GM21619 (cell line): ENCODE measurements at regions not wholly inside any gene's neighbourhood (a gene's known extent, or its start where the extent isn't known, plus 50 kb on each side); places are given as distances from the start of the nearest gene placed in this dataset.
A peak's percentile ranks its signal among the peaks of the same experiment; 100 is the strongest.

Experiments used
- ATAC-seq: cut with Tn5 transposase; IDR thresholded peaks from one replicate; pipeline ENCODE4 v1.9.1; 2021; ENCODE audit not compliant: unreplicated experiment

DNA sequence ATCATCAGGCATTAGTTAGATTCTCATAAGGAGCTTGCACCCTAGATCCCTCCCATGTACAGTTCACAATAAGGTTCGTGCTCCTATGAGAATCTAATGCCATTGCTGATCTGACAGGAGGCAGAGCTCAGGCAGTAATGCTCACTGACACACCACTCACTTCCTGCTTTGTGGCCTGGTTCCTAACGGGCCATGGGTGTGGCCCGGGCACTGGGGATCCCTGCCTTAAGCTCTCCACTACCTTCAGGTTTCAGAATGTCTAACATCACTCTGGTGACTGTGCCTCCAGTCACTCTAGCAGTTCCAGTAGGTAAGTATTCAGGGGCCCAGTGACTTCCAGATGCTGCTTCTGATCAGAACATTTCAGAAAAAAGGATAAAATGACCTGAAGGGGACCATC, 152.4 kb downstream of the LRRC70 start:
- no peak for ATAC-seq

- no peak for ATAC-seq
These were observed 151.1 kb downstream of the LRRC70 start for GRCh38 chr5:62729675-62730074.

DNA sequence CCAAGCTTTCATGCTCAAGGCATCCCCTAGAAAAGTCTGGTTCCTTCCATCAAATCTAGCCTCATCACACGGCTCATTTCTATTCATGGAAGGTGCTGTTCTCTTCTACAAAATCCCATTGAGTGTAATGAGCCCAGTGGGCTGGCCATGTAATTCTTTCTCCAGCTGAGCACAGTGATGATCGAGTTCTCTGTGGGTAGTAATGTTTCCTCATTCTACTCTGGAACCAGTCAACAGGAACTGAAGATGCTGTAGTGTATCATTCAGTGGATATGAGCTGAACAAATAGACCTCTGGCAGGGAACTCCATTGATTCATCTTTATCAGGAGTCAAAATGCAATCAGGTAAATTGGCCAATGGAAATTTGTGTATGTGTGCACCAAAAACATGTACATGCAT, 149.2 kb downstream of the LRRC70 start:
- ATAC-seq = no peak

DNA sequence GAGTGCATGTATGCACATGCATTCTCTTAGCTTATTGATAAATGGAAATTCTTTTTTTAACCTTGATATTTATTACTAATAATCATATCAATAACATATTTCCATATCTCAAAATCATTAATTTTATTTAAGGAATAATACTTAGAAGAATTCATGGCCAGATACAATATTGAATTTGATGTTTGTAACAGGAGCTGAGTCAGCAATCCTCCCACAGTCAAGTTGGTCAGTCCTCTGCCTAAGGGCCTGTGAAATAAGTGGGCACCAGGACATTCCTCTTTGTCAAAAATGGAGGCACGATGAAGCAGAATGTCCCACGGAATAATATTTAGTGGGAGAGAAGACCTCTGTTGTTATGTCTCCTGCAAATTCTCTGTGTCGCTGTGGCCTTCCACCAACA, 148.6 kb downstream of the LRRC70 start:
- no peak for ATAC-seq

DNA sequence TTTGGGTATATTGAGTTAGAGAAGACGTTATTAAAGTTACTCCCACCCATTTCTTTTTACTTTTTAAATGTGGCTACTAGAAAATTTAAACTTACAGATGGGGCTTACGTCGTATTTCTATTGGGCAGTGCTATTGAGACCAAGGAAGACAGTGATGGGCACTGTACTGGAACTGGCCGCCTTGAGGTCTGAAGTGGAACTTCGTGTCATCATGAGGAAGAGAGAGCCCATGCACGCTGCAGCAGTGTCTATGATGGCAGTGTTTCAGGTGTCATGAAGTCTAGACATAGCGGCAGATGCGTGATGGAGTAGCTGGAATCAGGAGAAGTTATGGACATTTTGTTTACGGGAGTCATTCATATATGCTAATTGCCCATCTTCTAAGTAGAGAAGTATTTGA, 143.7 kb downstream of the LRRC70 start:
- no peak for ATAC-seq

GRCh38 chr5:62720031-62720441, 141.4 kb downstream of the LRRC70 start:
- peak; percentile 94 for ATAC-seq

DNA sequence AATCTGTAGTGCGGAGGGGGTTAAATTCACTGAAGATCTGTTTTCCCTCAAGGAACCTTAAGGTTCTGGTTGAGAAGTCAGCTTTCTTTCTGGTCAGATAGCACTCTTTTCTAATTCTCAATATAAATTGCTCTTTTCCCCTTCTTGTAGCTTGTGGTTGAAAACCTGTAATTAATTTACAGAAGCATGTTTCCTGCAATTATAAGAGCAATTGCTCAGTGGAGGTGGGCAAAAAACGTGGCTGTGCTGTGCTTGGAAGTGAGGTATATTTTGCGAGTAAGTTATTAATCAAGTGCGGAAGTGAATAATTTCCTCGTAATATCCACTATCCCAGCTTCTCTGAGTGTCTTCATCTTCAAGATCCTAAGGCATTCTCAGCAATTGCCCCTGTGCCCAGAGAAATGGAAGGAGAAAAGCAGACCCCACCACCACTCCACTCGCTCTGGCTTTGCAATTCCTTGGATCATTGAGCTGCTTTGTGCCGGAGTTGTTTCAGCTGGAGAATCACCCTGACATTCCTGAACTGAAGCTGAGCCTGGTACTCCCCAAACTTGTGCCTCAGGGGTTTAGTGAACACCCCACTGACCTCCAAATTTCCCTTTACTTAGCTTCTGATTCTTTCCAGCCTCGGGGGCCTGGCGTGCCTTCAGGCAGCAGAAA, 140.6 kb downstream of the LRRC70 start:
- ATAC-seq = no peak

- ATAC-seq = no peak
These were observed 139.7 kb downstream of the LRRC70 start for GRCh38 chr5:62718324-62718723.

GRCh38 chr5:62717301-62717933, 138.8 kb downstream of the LRRC70 start:
- ATAC-seq = no peak

DNA sequence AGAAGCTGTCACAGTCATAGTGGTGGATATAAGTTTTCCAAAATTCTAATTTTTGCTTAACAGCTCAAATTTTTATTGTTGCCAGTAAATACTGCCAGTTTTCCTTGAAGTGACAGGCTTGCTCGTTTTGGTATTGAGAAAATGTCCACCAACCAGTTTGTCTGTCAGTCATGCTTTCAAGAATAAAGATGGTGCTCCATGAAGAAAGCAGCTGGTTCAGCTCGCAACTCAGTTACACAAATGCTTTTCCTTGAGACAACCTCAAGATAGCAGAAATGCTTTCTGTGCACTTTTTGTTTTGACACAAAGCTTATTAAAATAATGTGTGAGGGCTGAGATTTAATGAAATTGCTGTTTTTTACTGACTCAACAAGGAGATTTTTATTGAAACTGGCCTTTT, 135.7 kb downstream of the LRRC70 start:
- no peak for ATAC-seq

GRCh38 chr5:62708481-62709325, 130.1 kb downstream of the LRRC70 start:
- ATAC-seq = no peak

DNA sequence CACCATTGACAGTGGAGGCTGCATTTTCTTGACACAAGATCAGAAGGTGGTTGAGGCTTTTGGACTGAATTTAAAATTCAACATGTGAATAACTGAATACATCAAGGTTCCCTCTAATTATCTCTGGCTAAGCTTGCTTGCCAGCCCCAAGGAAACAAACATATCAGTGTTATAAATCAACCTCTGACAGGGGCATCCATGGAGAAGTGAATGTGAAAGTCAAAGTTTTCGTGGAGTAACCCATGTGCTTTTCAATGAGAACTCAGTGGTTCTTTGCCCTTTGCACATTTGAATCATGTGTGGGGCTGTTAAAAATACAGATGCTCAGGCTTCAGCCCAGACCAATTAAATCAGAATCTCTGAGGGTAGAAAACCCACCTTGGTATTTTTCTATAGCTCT, 128.9 kb downstream of the LRRC70 start:
- ATAC-seq = no peak

DNA sequence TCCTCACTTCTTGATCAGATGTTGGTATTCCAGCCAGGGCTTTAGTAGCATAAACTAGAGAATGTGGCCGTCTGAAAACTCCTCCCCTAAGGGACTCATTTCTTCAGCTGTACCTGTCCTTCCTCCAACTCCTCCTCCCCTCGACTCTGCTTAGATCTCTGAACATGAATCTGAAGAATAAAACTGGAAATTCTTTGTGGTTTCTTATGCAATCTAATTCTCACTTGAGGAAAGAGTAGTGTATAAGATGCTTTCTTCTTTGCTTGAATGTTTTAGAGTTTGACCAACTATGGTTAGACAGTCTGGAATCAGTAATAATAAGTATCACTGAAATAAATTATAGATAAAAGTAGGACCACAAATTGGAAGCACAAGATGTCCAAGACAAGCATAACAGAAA, 128.5 kb downstream of the LRRC70 start:
- ATAC-seq = no peak

DNA sequence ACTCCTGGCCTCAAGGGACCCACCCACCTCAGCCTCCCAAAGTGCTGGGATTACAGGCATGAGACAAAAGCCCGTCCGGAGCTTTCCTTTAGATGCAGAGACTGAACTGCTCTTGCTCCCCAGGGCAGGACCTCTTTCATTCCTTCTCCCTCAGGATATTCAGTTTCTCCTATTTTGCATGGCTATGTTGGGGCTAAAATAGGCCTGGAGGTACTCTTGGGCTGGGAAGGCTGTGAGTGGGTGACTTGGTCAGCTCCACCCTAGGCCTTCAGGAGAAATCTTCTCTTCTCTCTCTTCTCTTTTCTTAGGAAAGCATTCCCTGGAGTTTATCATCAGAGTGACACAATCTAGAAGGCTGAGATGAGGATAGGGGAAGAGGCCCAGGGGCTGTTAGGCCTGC, 126.4 kb downstream of the LRRC70 start:
- no peak for ATAC-seq

- ATAC-seq = no peak
These were observed 123.5 kb downstream of the LRRC70 start for GRCh38 chr5:62702126-62702525.

DNA sequence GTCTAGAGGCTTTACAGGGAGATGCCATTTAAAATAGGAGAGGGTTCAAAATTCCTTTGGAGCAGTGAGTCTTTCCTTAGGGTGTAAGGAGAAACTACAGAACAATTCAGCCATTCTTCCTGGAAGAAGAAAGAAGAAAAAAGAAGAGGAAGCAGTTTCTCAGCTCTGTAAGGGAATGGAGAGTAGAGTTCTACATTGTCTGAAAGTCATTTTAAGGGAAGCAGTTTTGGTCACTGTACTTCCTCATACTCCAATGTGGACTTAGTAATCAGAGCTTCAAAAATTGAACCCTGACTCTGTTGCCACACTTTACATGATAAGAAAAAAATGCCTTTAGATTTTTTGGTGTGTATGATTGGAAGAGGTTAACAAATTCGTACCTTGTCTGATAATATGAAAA, 122.4 kb downstream of the LRRC70 start:
- ATAC-seq = no peak

DNA sequence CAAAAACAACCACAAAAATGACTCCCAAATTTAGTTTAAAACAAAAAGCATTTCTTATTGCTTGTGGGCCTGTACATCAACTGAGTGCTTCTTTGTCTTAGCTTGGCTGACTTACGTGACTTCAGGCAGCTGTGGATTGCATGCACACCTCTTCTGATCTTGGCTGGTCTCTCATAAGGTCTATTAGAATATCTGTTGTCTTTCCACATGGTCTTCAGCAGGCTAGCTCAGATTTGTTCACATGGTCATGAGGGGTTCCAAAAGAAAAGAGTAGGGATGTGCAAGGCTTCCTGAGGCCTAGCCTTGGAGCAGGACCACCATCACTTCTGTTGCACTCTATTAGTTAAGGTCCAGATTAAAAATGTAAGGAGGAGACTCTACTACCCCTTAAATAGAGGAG, 120.1 kb downstream of the LRRC70 start:
- ATAC-seq = no peak

- ATAC-seq = no peak
These were observed 116.7 kb downstream of the LRRC70 start for GRCh38 chr5:62695274-62695673.

GRCh38 chr5:62692946-62693713, 114.5 kb downstream of the LRRC70 start:
- no peak for ATAC-seq

DNA sequence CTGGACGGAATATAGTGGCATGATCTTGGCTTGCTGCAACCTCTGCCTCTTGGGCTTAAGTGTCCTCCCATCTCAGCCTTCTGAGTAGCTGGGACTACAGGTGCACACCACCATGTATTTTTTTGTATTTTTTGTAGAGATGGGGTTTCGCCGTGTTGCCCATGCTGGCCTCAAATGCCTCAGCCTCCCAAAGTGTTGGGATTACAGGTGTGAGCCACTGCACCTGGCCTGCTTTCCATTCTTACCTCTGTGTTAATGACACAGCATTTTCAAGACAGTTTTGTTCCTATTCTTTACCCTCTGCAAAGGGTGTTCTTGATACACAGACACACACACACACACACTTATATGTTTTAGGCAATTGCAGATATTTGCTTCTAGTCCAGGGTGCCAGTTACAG, 113.3 kb downstream of the LRRC70 start:
- ATAC-seq = no peak

DNA sequence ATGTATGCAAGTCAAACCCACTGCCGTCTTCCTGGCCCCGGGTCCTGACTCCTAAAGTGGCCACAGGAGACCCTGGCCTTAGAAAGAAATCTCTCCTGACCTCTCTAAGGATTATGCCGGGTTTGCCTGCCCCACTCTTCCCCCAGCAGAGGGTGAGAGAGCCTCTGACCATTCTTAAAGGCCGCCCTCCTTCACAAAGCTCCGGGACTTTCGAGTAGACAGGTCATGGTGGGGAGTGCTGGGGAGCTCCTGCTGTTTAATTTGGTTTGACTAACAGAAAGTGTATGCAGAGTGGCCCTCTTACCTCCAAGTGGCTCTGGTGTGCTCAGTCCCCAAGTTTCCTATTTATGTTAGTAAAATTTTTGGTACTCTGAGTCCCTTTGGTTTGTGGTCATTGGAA, 111.8 kb downstream of the LRRC70 start:
- no peak for ATAC-seq
